ENCODE measurements at regions not wholly inside any gene's neighbourhood (a gene's known extent, or its start where the extent isn't known, plus 50 kb on each side); places are given as distances from the start of the nearest gene placed in this dataset.

DNA sequence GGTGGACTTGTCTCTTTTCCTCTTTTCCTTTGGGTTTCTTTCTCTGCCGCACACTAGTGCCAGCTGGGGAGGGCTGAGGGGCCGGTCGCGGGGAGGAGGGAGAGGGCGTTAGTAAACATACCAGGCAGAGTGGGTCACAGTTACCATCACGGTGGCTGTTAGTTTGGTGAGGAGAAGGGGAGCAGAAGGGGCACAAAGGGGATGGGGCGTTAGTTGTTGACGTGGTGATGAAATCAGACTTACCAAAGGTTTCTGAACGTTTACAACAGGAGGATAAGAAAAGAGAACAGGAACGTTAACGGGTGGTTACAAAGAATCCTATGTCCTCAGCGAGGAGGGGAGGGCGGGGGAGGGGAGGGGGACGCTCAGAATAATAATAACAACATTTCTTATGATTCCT is 77.9 kb downstream of the PTPRS start:
- no peak for TF ChIP-seq ZNF274 (IDR thresholded peaks at IDR 0.05; ENCODE audit: borderline replicate concordance, extremely low read depth, low read length)
- TF ChIP-seq JUN (IDR thresholded peaks at IDR 0.05; ENCODE audit: low read depth, low read length) = no peak

All from H1 (cell line).